ENCODE measurements at regions not wholly inside any gene's neighbourhood (a gene's known extent, or its start where the extent isn't known, plus 50 kb on each side); places are given as distances from the start of the nearest gene placed in this dataset.
"Not testable (repeated sequence)": the region's sequence is repeated elsewhere in the genome, so short reads cannot be mapped to it uniquely, and the experiment has no call there.

- DNase-seq (ENCODE audit: low read depth in 2 of 2, low spot score in 1 of 2): not testable (repeated sequence)
Measured at GRCh38 chr17:20681746-20682722, 102.5 kb downstream of the CDRT15L2 start.

- DNase-seq (ENCODE audit: low read depth in 2 of 2, low spot score in 1 of 2): not testable (repeated sequence)
Measured at GRCh38 chr17:20683651-20684229, 104.2 kb downstream of the CDRT15L2 start.

- not testable (repeated sequence) for DNase-seq (ENCODE audit: low read depth in 2 of 2, low spot score in 1 of 2)
Measured at GRCh38 chr17:20684975-20685374, 105.5 kb downstream of the CDRT15L2 start.

GRCh38 chr17:20687584-20687983 lies 108.1 kb downstream of the CDRT15L2 start:
- not testable (repeated sequence) for DNase-seq (ENCODE audit: low read depth in 2 of 2, low spot score in 1 of 2)

- not testable (repeated sequence) for DNase-seq (ENCODE audit: low read depth in 2 of 2, low spot score in 1 of 2)
Measured at GRCh38 chr17:20689170-20689749, 109.7 kb downstream of the CDRT15L2 start.

- not testable (repeated sequence) for DNase-seq (ENCODE audit: low read depth in 2 of 2, low spot score in 1 of 2)
Measured at GRCh38 chr17:20692706-20693105, 113.2 kb downstream of the CDRT15L2 start.

- DNase-seq (ENCODE audit: low read depth in 2 of 2, low spot score in 1 of 2): not testable (repeated sequence)
Measured at GRCh38 chr17:20695871-20696270, 116.3 kb downstream of the CDRT15L2 start.

- not testable (repeated sequence) for DNase-seq (ENCODE audit: low read depth in 2 of 2, low spot score in 1 of 2)
Measured at GRCh38 chr17:20698463-20699206, 119.1 kb downstream of the CDRT15L2 start.

GRCh38 chr17:20700528-20700927 lies 121.0 kb downstream of the CDRT15L2 start:
- DNase-seq (ENCODE audit: low read depth in 2 of 2, low spot score in 1 of 2): not testable (repeated sequence)

- not testable (repeated sequence) for DNase-seq (ENCODE audit: low read depth in 2 of 2, low spot score in 1 of 2)
Measured at GRCh38 chr17:20701366-20701765, 121.8 kb downstream of the CDRT15L2 start.

GRCh38 chr17:20702692-20703091 lies 123.2 kb downstream of the CDRT15L2 start:
- DNase-seq (ENCODE audit: low read depth in 2 of 2, low spot score in 1 of 2): peak in 1 of 2 donors; percentile 3

- no peak for DNase-seq (ENCODE audit: low read depth in 2 of 2, low spot score in 1 of 2)
Measured at GRCh38 chr17:20703781-20704180, 124.3 kb downstream of the CDRT15L2 start.

- not testable (repeated sequence) for DNase-seq (ENCODE audit: low read depth in 2 of 2, low spot score in 1 of 2)
Measured at GRCh38 chr17:20705186-20705585, 125.7 kb downstream of the CDRT15L2 start.

GRCh38 chr17:20706751-20707373 lies 127.3 kb downstream of the CDRT15L2 start:
- no peak for DNase-seq (ENCODE audit: low read depth in 2 of 2, low spot score in 1 of 2)

GRCh38 chr17:20708821-20709220 lies 129.3 kb downstream of the CDRT15L2 start:
- DNase-seq (ENCODE audit: low read depth in 2 of 2, low spot score in 1 of 2): not testable (repeated sequence)

- DNase-seq (ENCODE audit: low read depth in 2 of 2, low spot score in 1 of 2): not testable (repeated sequence)
Measured at GRCh38 chr17:20716481-20716880, 137.0 kb downstream of the CDRT15L2 start.

- no peak for DNase-seq (ENCODE audit: low read depth in 2 of 2, low spot score in 1 of 2)
Measured at GRCh38 chr17:20721171-20721570, 141.6 kb downstream of the CDRT15L2 start.

- DNase-seq (ENCODE audit: low read depth in 2 of 2, low spot score in 1 of 2): not testable (repeated sequence)
Measured at GRCh38 chr17:20724391-20724790, 144.9 kb downstream of the CDRT15L2 start.

- not testable (repeated sequence) for DNase-seq (ENCODE audit: low read depth in 2 of 2, low spot score in 1 of 2)
Measured at GRCh38 chr17:20727201-20727600, 147.7 kb downstream of the CDRT15L2 start.

- DNase-seq (ENCODE audit: low read depth in 2 of 2, low spot score in 1 of 2): no peak
Measured at GRCh38 chr17:20728181-20728580, 148.7 kb downstream of the CDRT15L2 start.
